ENCODE measurements at regions not wholly inside any gene's neighbourhood (a gene's known extent, or its start where the extent isn't known, plus 50 kb on each side); places are given as distances from the start of the nearest gene placed in this dataset.

DNA sequence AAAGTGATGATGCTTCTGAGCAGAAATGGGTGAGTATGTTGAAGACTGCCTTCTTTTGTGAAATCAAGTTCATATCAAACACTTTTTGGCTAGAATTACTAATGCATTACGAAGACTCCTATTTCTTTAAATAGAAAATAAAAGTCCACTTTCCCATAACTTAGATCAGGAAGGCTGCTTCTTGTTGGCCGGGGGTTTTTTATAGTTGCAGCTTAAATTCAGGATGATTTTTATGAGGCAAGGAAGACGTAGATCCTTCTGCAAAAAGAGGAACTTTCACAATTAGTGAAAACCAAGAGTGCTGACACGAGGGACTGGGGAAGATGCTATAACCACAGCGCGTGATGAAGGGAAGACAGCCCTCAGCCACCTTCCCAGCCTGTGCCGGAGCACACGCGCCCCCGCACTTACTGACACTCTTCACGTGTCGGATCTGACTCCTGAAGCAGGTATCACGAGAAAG is 206.1 kb upstream of the PRDM1 start:
- TF ChIP-seq RAD21 (IDR thresholded peaks at IDR 0.05) (peak; percentile 7 to 14), FOXA2 (IDR thresholded peaks at IDR 0.05) (no peak), SP1 (IDR thresholded peaks at IDR 0.05) (no peak)
- H3K36me3 ChIP-seq (ENCODE audit: control insufficient read depth in 4 of 4, insufficient read depth in 3 of 4, low read depth in 1 of 4, low read length in 3 of 4): no peaks in the 10 kb centered on the region
- H3K27ac ChIP-seq (ENCODE audit: low read depth in 1 of 2, low read length in 2 of 2): no peak overlapping the region
- H3K4me3 ChIP-seq (ENCODE audit: low read depth in 1 of 3, low read length in 3 of 3): no peak overlapping the region
- WGBS: 66% methylated on average over 13 of the region's 13 CpGs
- no peaks in the 10 kb centered on the region for H3K4me1 ChIP-seq (ENCODE audit: control insufficient read depth in 4 of 4, insufficient read depth in 4 of 4, low read length in 3 of 4)
- DNase-seq (ENCODE audit: low spot score): no peak
- no peaks in the 10 kb centered on the region for H3K9me3 ChIP-seq (ENCODE audit: control insufficient read depth in 4 of 4, low read length in 3 of 4)
- H3K9ac ChIP-seq (ENCODE audit: low read depth in 1 of 2, low read length in 2 of 2): no peak overlapping the region
- no peaks in the 10 kb centered on the region for H3K27me3 ChIP-seq (ENCODE audit: control insufficient read depth in 4 of 4, insufficient read depth in 4 of 4, low read length in 3 of 4)

DNA sequence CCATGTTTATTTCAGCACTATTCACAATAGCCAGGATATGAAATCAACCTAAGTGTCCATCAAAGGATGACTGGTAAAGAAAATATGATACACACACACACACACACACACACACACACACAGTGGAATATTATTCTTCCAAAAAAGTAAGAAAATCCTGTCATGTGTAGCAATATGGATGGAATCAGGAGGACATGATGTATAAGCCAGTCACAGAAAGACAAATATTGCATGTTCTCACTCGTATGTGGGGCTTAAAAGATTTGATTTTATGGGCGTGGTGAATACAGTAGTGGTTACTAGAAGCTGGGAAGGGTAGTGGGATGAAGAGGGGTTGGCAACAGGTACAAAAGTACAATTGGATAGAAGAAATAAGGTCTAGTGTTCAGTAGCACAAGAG is 207.0 kb upstream of the PRDM1 start:
- no peaks in the 10 kb centered on the region for H3K9me3 ChIP-seq (ENCODE audit: control insufficient read depth in 4 of 4, low read length in 3 of 4)
- no peak for TF ChIP-seq YY1 (IDR thresholded peaks at IDR 0.05)
- no peak for TF ChIP-seq FOXA1 (IDR thresholded peaks at IDR 0.05)
- TF ChIP-seq EGR1 (IDR thresholded peaks at IDR 0.05; ENCODE audit: low read depth in 2 of 2): no peak
- TF ChIP-seq, protein P1, sequence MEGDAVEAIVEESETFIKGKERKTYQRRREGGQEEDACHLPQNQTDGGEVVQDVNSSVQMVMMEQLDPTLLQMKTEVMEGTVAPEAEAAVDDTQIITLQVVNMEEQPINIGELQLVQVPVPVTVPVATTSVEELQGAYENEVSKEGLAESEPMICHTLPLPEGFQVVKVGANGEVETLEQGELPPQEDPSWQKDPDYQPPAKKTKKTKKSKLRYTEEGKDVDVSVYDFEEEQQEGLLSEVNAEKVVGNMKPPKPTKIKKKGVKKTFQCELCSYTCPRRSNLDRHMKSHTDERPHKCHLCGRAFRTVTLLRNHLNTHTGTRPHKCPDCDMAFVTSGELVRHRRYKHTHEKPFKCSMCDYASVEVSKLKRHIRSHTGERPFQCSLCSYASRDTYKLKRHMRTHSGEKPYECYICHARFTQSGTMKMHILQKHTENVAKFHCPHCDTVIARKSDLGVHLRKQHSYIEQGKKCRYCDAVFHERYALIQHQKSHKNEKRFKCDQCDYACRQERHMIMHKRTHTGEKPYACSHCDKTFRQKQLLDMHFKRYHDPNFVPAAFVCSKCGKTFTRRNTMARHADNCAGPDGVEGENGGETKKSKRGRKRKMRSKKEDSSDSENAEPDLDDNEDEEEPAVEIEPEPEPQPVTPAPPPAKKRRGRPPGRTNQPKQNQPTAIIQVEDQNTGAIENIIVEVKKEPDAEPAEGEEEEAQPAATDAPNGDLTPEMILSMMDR (IDR thresholded peaks at IDR 0.05; ENCODE audit: low read depth, low read length, missing input control): no peak
- no peak for TF ChIP-seq GABPA (IDR thresholded peaks at IDR 0.05 in 1 of 2, conservative IDR thresholded peaks at IDR 0.05 in 1 of 2)
- no peak for TF ChIP-seq RAD21 (IDR thresholded peaks at IDR 0.05)
- TF ChIP-seq JUND (IDR thresholded peaks at IDR 0.05): no peak
- TF ChIP-seq TAF1 (conservative IDR thresholded peaks at IDR 0.05): no peak
- no peak for TF ChIP-seq SP1 (IDR thresholded peaks at IDR 0.05)
- no peak for TF ChIP-seq FOXA2 (IDR thresholded peaks at IDR 0.05)
- TF ChIP-seq NR2F2 (IDR thresholded peaks at IDR 0.05): no peak
- TF ChIP-seq, protein P2, sequence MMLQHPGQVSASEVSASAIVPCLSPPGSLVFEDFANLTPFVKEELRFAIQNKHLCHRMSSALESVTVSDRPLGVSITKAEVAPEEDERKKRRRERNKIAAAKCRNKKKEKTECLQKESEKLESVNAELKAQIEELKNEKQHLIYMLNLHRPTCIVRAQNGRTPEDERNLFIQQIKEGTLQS (IDR thresholded peaks at IDR 0.05): no peak
- TF ChIP-seq, protein P3, sequence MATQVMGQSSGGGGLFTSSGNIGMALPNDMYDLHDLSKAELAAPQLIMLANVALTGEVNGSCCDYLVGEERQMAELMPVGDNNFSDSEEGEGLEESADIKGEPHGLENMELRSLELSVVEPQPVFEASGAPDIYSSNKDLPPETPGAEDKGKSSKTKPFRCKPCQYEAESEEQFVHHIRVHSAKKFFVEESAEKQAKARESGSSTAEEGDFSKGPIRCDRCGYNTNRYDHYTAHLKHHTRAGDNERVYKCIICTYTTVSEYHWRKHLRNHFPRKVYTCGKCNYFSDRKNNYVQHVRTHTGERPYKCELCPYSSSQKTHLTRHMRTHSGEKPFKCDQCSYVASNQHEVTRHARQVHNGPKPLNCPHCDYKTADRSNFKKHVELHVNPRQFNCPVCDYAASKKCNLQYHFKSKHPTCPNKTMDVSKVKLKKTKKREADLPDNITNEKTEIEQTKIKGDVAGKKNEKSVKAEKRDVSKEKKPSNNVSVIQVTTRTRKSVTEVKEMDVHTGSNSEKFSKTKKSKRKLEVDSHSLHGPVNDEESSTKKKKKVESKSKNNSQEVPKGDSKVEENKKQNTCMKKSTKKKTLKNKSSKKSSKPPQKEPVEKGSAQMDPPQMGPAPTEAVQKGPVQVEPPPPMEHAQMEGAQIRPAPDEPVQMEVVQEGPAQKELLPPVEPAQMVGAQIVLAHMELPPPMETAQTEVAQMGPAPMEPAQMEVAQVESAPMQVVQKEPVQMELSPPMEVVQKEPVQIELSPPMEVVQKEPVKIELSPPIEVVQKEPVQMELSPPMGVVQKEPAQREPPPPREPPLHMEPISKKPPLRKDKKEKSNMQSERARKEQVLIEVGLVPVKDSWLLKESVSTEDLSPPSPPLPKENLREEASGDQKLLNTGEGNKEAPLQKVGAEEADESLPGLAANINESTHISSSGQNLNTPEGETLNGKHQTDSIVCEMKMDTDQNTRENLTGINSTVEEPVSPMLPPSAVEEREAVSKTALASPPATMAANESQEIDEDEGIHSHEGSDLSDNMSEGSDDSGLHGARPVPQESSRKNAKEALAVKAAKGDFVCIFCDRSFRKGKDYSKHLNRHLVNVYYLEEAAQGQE (IDR thresholded peaks at IDR 0.05): no peak
- TF ChIP-seq MAX (IDR thresholded peaks at IDR 0.05): no peak
- no peak for DNase-seq (ENCODE audit: low spot score)
- H3K27ac ChIP-seq (ENCODE audit: low read depth in 1 of 2, low read length in 2 of 2): no peak overlapping the region
- no peaks in the 10 kb centered on the region for H3K36me3 ChIP-seq (ENCODE audit: control insufficient read depth in 4 of 4, insufficient read depth in 3 of 4, low read depth in 1 of 4, low read length in 3 of 4)
- no peak overlapping the region for H3K9ac ChIP-seq (ENCODE audit: low read depth in 1 of 2, low read length in 2 of 2)
- no peaks in the 10 kb centered on the region for H3K4me1 ChIP-seq (ENCODE audit: control insufficient read depth in 4 of 4, insufficient read depth in 4 of 4, low read length in 3 of 4)
- 59% methylated on average over 2 of the region's 2 CpGs for WGBS
- no peak overlapping the region for H3K4me3 ChIP-seq (ENCODE audit: low read depth in 1 of 3, low read length in 3 of 3)
- no peaks in the 10 kb centered on the region for H3K27me3 ChIP-seq (ENCODE audit: control insufficient read depth in 4 of 4, insufficient read depth in 4 of 4, low read length in 3 of 4)
